ENCODE measurements at regions not wholly inside any gene's neighbourhood (a gene's known extent, or its start where the extent isn't known, plus 50 kb on each side); places are given as distances from the start of the nearest gene placed in this dataset.
"Not testable (repeated sequence)": the region's sequence is repeated elsewhere in the genome, so short reads cannot be mapped to it uniquely, and the experiment has no call there.

- no peak for DNase-seq
Observed at GRCh38 chr1:199044191-199044590, 405.4 kb downstream of the PTPRC start.

GRCh38 chr1:199046618-199047017 is 407.8 kb downstream of the PTPRC start:
- DNase-seq, result no peak

- no peak for DNase-seq
Observed at GRCh38 chr1:199054694-199055093, 415.9 kb downstream of the PTPRC start.

GRCh38 chr1:199057322-199057721 is 418.5 kb downstream of the PTPRC start:
- no peak for DNase-seq

- no peak for DNase-seq
Observed at GRCh38 chr1:199058281-199058680, 419.4 kb downstream of the PTPRC start.

- DNase-seq, result no peak
Observed at GRCh38 chr1:199064971-199065370, 426.1 kb downstream of the PTPRC start.

GRCh38 chr1:199067483-199067882 is 428.6 kb downstream of the PTPRC start:
- DNase-seq, result no peak

GRCh38 chr1:199071080-199071479 is 432.2 kb downstream of the PTPRC start:
- DNase-seq, result no peak

GRCh38 chr1:199073166-199073565 is 434.3 kb downstream of the PTPRC start:
- no peak for DNase-seq

GRCh38 chr1:199075792-199076191 is 437.0 kb downstream of the PTPRC start:
- no peak for DNase-seq

GRCh38 chr1:199079994-199080393 is 441.2 kb downstream of the PTPRC start:
- DNase-seq, result no peak

- no peak for DNase-seq
Observed at GRCh38 chr1:199081739-199082138, 442.9 kb downstream of the PTPRC start.

GRCh38 chr1:199082778-199083389 is 444.0 kb downstream of the PTPRC start:
- no peak for DNase-seq

GRCh38 chr1:199083680-199084079 is 444.8 kb downstream of the PTPRC start:
- DNase-seq, result no peak

- DNase-seq, result no peak
Observed at GRCh38 chr1:199084293-199084692, 445.5 kb downstream of the PTPRC start.

GRCh38 chr1:199085903-199086302 is 447.1 kb downstream of the PTPRC start:
- no peak for DNase-seq

- DNase-seq, result no peak
Observed at GRCh38 chr1:199087144-199087543, 448.3 kb downstream of the PTPRC start.

GRCh38 chr1:199089393-199090122 is 450.7 kb downstream of the PTPRC start:
- no peak for DNase-seq

- DNase-seq, result not testable (repeated sequence)
Observed at GRCh38 chr1:199095628-199096027, 456.8 kb downstream of the PTPRC start.

- no peak for DNase-seq
Observed at GRCh38 chr1:199096591-199096990, 457.8 kb downstream of the PTPRC start.

GRCh38 chr1:199098468-199098867 is 459.6 kb downstream of the PTPRC start:
- DNase-seq, result no peak

- DNase-seq, result no peak
Observed at GRCh38 chr1:199101139-199101538, 462.3 kb downstream of the PTPRC start.

- no peak for DNase-seq
Observed at GRCh38 chr1:199101635-199102034, 462.8 kb downstream of the PTPRC start.

- DNase-seq, result no peak
Observed at GRCh38 chr1:199102239-199102638, 463.4 kb downstream of the PTPRC start.
